Stimulated activated CD4-positive, alpha-beta T cell treated with anti-CD3 and anti-CD28 coated beads, Interleukin-12 subunit alpha, Interleukin-12 subunit beta, amount 100 ng/mL, for 24 hours (primary cell): ENCODE measurements at regions not wholly inside any gene's neighbourhood (a gene's known extent, or its start where the extent isn't known, plus 50 kb on each side); places are given as distances from the start of the nearest gene placed in this dataset.
"Not testable (repeated sequence)": the region's sequence is repeated elsewhere in the genome, so short reads cannot be mapped to it uniquely, and the experiment has no call there.

Experiments used
- DNase-seq, 2 experiments: peaks; one replicate each; pipeline ENCODE4 v3.0.0-alpha.2; 2020; ENCODE audit warnings: low read depth in 2 of 2

DNA sequence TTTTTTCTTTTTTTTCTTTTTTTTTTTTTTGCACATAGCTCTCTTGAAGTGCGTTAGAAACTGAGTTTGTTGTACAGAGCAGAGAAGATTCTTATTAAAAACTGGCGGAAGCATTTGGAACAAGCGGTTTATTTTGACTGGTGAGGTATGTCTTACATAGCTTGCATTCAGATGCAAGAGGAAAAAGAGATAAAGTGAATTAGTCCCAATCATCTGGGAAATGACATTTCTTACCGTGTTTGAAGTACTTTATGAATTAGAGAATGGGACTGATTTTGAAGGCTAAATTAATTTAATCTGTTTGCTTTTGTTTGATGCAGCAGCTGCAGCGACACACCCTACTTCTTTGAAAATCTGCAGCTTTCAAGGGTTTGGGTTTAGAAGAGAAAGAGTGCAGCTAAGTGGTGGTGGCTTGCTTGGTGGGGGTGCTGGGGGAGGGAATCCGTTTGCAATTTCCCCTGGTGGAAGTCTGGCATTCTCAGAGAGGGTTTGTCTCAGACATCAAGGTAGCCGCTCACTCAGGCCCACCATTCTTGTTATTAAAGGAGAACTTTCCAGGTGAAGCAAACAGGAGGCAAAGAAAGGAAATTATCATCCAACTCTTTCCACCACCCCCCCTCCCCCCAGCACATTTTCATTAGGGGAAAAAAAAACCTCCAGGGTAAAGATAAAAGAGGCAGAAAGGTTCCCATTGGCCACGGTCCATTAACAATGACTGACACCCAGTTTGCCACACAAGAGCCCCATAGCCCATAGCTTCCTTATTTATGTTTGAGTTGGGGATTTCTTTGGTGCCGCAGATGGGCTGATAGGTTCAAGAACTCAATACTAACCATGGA is 231.7 kb downstream of the SKIDA1 start:
- no peak for DNase-seq

DNA sequence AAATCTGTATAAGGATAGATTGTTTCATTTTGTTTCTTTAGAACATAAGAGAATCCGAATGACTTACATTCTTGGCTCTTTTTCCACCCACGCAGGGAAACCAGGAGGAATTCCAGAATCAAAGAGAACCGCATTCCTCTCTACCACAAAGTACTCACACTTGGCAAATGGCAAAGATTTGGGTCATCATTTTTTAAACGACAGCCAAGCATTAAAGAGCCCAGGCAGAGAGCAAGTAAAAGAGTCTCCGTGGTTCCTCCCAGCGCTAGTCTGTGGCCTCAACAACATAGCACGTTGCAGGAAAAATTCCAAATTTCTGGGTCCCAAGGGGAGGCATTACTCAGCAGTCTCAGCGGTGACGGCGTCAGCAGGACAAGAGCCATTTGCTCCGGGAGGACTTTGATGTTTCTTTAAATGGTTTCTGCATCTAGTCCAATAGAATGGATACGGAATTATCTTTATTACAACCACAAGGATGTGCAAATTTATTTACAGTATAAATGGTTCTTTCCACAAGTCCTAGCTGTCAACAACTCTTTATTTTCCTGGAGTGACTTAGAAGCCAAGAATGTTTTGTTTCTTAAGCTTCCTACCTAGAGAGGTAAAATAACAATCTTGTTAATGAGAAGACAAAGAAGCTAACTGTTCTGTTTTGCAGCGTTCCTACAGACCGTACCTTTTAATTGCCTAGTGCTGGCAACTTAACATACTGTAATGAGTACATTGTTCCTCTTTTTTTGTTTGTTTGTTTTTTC is 232.5 kb downstream of the SKIDA1 start:
- DNase-seq: no peak

DNA sequence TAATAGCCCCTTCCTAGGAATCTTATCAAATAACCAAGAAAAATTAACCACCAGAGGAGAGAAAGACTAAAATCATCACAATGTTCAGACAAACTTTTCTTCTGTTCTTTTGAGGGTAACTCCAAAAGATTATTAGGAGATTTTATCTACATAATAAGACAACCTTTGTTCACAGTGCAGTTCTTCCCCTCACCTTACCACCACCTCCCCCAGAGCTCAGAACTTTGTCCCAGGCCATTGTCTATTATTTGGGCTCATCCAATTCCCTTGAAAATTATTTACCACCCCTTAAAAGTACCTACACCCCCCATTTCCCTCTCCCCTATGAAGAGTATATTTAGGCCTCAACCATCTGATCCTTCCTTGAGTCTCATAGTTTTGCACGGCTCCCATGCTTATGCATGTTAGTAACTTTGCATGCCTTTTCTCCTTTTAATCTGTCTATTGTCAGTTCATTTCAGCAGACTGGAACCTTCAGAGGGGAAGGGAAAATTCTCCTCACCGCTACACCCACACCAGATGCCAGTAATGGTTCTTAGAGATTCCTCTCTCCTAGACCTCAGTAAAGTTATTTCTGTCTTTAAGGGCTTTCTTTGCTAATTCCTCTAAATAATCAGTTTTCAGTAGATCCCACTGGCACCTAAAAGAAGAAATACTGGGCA is 234.9 kb downstream of the SKIDA1 start:
- DNase-seq: no peak

DNA sequence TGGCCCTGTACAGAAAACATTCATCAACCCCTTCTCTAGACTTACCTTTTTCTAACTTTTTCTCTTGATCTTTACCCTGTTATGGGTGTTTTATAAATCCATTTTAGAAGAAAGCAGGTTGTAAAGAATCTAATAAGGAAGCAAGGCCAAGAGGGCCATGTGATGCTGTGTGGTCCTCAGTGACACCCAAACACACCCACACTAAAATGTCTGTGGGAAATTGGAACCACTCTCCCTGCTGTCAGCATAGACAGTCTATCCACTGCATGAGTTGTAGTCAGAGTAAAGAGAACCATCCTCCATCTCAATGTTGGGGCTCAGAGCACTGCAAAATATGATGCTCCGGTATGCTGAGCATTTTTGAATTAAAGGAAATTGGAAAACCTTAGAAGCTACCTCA is 235.5 kb downstream of the SKIDA1 start:
- DNase-seq: no peak

DNA sequence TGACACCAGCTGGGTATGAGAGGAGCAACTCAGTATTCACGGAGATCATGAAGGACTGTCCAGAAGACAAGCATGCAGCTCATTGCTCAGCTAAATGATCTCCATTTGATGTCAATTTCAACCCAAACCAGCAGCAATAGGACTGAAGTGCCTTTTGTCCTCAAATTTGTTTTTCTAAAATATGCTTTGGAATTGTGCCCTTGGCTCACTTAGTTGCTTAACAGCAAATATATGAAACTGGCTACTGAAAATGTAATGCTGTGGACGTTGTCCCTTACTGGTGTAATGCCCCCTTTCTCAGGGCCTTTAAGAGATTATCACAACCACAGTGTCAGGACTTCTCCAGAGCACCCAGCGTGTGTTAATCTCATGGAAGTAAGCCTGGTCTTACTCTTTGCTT is 236.2 kb downstream of the SKIDA1 start:
- no peak for DNase-seq

DNA sequence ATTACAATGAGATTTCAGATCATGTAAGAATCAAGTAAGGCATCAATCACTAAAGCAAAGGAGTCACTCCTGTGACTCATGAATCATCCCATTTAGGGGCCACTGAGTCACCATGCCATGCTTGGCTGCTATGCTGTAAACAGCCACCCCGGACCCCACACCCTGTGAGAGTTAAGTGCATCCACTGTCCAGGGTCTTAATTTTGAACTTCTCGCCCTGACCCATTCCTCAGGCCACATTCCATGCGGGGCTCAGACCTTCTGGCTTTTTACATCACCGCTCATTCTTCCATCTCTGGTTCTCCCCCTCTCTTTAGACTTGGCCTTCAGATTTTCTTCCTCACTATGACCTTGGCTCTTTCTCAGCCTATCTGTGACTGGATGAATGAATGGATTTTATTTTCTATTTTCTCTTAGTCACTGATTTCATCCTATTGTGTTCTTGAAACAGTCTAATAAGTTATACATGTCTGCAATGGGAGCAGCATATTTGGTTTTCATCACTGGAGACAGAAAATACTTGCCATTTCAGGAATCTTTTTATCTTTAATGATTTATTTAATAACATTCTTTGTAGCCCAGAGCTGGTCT is 239.6 kb downstream of the SKIDA1 start:
- DNase-seq: no peak

GRCh38 chr10:21285207-21285606 is 240.3 kb downstream of the SKIDA1 start:
- no peak for DNase-seq

- no peak for DNase-seq
Measured at GRCh38 chr10:21284301-21284700, 241.2 kb downstream of the SKIDA1 start.

DNA sequence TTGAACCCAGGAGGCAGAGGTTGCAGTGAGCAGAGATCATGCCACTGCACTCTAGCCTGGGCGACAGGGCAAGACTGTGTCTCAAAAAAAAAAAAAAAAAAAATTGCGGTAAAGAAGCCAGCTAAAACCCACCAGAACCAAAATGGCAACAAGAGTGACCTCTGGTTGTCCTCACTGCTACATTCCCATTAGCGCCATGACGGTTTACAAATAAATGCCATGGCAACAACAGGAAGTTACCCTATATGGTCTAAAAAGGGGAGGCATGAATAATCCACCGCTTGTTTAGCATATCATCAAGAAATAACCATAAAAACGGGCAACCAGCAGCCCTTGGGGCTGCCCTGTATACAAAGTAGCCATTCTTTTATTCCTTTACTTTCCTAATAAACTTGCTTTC is 242.4 kb downstream of the SKIDA1 start:
- not testable (repeated sequence) for DNase-seq

GRCh38 chr10:21281765-21282484 is 243.6 kb downstream of the SKIDA1 start:
- no peak for DNase-seq

GRCh38 chr10:21280971-21281572 is 244.4 kb downstream of the SKIDA1 start:
- no peak for DNase-seq

GRCh38 chr10:21280037-21280436 is 245.4 kb downstream of the SKIDA1 start:
- DNase-seq: no peak

DNA sequence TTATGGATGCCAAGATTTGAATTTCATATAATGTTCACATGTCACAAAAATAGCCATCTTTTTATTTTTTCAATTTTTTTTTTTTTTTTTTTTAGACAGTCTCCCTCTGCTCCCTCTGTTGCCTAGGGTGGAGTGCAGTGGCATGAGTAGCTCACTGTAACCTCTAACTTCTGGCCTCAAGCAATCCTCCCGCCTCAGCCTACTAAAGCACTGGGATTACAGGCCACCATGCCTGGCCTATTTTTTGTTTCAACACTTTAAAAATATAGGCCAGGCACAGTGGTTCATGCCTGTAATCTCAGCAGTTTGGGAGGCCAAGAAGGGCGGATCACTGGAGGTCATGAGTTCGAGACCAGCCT is 246.3 kb downstream of the SKIDA1 start:
- no peak for DNase-seq

GRCh38 chr10:21278491-21279216 is 246.8 kb downstream of the SKIDA1 start:
- DNase-seq: peak; percentile 37 to 84

DNA sequence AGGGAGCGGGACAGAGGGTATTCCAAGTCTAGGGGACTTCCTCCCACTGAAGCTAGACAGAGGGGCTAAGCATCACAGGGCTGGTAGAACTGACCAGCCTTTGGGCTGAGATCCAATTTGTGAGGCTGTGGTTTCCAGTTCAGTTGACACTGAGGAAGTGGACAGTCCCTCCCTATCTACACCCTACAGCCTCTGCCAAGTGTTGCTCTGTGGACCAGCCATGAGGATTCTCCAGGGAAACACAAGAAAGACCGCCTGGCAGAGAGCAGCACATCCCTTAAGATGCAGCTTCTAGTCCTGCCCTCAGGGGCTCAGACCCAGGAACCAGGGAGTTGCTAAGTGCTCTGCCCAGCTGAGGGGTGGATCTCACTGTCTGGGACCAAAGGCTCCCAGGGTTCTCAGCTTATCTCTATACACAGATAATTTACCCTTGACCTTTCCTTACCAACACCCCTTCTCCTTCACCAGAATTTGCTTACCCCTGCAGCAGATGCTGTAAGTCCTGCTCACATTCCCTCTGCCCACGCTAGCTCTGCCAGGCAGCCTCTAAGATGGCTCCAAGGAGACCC is 252.0 kb downstream of the SKIDA1 start:
- DNase-seq: no peak

- DNase-seq: no peak
Measured at GRCh38 chr10:21272643-21273399, 252.7 kb downstream of the SKIDA1 start.

DNA sequence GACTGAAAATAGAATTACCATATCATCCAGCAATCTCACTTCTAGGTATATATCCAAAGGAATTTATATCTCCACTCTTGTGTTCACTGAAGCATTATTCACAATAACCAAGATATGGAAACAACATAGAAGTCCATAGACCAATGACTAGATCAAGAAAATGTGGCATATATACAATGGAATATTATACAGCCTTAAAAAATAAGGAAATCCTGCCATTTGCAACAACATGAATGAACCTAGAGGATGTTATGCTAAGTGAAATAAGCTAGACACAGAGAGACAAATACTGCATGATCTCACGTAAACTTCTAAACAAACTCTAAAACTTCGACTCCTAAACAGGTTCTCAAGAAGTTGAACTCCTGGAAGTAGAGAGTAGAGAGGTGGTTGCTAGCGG is 254.5 kb downstream of the SKIDA1 start:
- DNase-seq: no peak

GRCh38 chr10:21269289-21269688 is 256.2 kb downstream of the SKIDA1 start:
- no peak for DNase-seq

DNA sequence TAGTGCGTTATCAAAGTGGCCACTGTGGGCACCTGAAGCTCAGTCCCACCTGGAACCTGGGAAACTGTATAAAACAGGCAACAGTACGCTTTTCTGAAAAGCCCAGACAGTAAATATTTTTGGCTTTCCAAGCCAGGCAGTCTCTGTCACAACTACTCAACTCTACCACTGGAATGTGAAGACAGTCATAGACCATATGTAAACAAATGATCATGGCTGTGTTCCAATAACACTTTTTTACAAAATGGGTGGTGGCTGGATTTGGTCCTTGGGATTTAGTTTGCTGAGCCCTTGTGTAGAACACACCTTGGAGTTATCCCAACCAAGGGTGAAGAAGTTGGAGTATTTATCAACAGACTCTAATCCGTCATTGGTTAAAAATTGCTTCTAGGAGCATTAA is 259.9 kb downstream of the SKIDA1 start:
- no peak for DNase-seq
